ENCODE measurements at regions not wholly inside any gene's neighbourhood (a gene's known extent, or its start where the extent isn't known, plus 50 kb on each side); places are given as distances from the start of the nearest gene placed in this dataset.
"Not testable (repeated sequence)": the region's sequence is repeated elsewhere in the genome, so short reads cannot be mapped to it uniquely, and the experiment has no call there.

DNA sequence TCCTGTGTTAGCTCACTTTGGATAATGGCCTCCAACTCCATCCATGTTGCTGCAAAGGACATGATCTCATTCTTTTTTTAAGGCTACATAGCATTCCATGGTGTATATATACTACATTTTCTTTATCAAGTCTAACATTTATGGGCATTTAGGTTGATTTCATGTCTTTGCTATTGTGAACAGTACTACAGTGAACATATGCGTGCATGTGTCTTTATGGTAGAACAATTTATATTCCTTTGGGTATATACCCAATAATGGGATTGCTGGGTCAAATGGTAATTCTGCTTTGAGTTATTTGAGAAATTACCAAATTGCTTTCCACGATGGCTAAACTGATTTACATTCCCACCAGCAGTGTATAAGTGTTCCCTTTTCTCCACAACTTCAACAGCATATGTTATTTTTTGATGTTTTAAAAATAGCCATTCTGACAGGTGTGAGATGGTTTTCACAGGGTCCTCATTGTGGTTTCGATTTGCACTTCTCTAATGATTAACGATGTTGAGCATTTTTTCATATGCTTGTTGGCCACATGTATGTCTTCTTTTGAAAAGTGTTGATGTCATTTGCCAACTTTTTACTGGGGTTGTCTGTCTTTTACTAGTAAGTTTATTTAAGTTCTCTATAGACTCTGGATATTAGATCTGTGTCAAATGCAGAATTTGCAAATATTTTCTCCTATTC, 133.4 kb downstream of the MC4R start:
- H3K36me3 Mint-ChIP-seq, H3K27me3 Mint-ChIP-seq, H3K4me3 Mint-ChIP-seq, CTCF ChIA-PET, H3K27ac Mint-ChIP-seq, H3K9me3 Mint-ChIP-seq, H3K4me1 Mint-ChIP-seq, DNase-seq: not testable (repeated sequence)

- DNase-seq = no peak
- Mint-ChIP-seq H3K9me3 (no peaks in the 10 kb centered on the region), H3K27ac (no peak overlapping the region), H3K4me1 (no peaks in the 10 kb centered on the region), H3K4me3 (no peak overlapping the region), H3K36me3 (no peaks in the 10 kb centered on the region), H3K27me3 (no peaks in the 10 kb centered on the region)
- CTCF ChIA-PET = no interaction called here
These were observed 137.4 kb downstream of the MC4R start for GRCh38 chr18:60235164-60235563.

- no peaks in the 10 kb centered on the region for H3K36me3 Mint-ChIP-seq
- CTCF ChIA-PET = interaction anchor here (1.3 kb wide), 1 partner anchor 17 kb away, joined by 3 read pairs; no protein-coding TSS in a partner anchor
- H3K4me3 Mint-ChIP-seq = no peak overlapping the region
- H3K27me3 Mint-ChIP-seq = no peaks in the 10 kb centered on the region
- no peak for DNase-seq
- no peak overlapping the region for H3K27ac Mint-ChIP-seq
- peaks cover 5% of the 10 kb centered on the region for H3K9me3 Mint-ChIP-seq
- H3K4me1 Mint-ChIP-seq = no peaks in the 10 kb centered on the region
These were observed 140.0 kb downstream of the MC4R start for GRCh38 chr18:60232541-60232940.

GRCh38 chr18:60228609-60229595, 143.7 kb downstream of the MC4R start:
- Mint-ChIP-seq H3K36me3 (no peaks in the 10 kb centered on the region), H3K4me1 (no peaks in the 10 kb centered on the region), H3K27me3 (no peaks in the 10 kb centered on the region), H3K4me3 (no peak overlapping the region), H3K9me3 (peaks cover 15% of the 10 kb centered on the region), H3K27ac (no peak overlapping the region)
- CTCF ChIA-PET = no interaction called here
- DNase-seq = no peak

GRCh38 chr18:60215432-60215831, 157.1 kb downstream of the MC4R start:
- H3K36me3 Mint-ChIP-seq = no peaks in the 10 kb centered on the region
- H3K27ac Mint-ChIP-seq = no peak overlapping the region
- no peaks in the 10 kb centered on the region for H3K27me3 Mint-ChIP-seq
- no peaks in the 10 kb centered on the region for H3K9me3 Mint-ChIP-seq
- CTCF ChIA-PET = interaction anchor here (0.8 kb wide), 1 partner anchor 17 kb away, joined by 3 read pairs; no protein-coding TSS in a partner anchor
- no peaks in the 10 kb centered on the region for H3K4me1 Mint-ChIP-seq
- no peak for DNase-seq
- no peak overlapping the region for H3K4me3 Mint-ChIP-seq

GRCh38 chr18:60209042-60209441, 163.5 kb downstream of the MC4R start:
- H3K4me1 Mint-ChIP-seq = no peaks in the 10 kb centered on the region
- CTCF ChIA-PET = no interaction called here
- H3K27ac Mint-ChIP-seq = no peak overlapping the region
- no peak for DNase-seq
- H3K4me3 Mint-ChIP-seq = no peak overlapping the region
- no peaks in the 10 kb centered on the region for H3K9me3 Mint-ChIP-seq
- H3K36me3 Mint-ChIP-seq = no peaks in the 10 kb centered on the region
- H3K27me3 Mint-ChIP-seq = no peaks in the 10 kb centered on the region

DNA sequence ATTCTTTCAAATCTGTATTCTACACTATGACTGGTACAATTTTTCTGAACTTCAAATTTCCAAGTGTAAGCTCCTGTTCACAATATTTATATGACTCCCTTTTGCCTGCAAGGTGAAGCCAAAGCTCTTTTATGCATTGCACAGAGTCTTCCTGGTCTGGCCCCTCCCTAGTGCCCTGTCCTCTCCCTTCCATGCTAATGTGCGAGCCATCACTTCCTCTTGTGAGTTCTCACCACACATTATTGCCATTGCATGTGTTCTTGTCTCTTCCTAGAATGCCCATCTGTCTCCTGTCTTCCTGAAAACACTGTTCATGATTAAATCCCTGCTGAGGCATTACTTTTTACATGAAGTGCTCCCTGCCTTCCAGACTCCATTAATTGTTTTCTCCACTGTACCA, 169.9 kb downstream of the MC4R start:
- Mint-ChIP-seq H3K4me1 (no peaks in the 10 kb centered on the region), H3K27ac (no peak overlapping the region), H3K27me3 (no peaks in the 10 kb centered on the region), H3K4me3 (no peak overlapping the region), H3K9me3 (no peaks in the 10 kb centered on the region), H3K36me3 (no peaks in the 10 kb centered on the region)
- CTCF ChIA-PET = no interaction called here
- DNase-seq = no peak

GRCh38 chr18:60200558-60200957, 172.0 kb downstream of the MC4R start:
- no peak overlapping the region for H3K27ac Mint-ChIP-seq
- CTCF ChIA-PET = no interaction called here

GRCh38 chr18:60199505-60199904, 173.1 kb downstream of the MC4R start:
- Mint-ChIP-seq H3K9me3 (no peaks in the 10 kb centered on the region), H3K4me1 (no peaks in the 10 kb centered on the region), H3K4me3 (no peak overlapping the region), H3K27me3 (no peaks in the 10 kb centered on the region), H3K27ac (no peak overlapping the region), H3K36me3 (no peaks in the 10 kb centered on the region)
- CTCF ChIA-PET = no interaction called here
- DNase-seq = no peak

More at GRCh38 chr18:60200558-60200957, 172.0 kb downstream of the MC4R start:
- no peaks in the 10 kb centered on the region for H3K4me1 Mint-ChIP-seq
- no peak overlapping the region for H3K4me3 Mint-ChIP-seq
- no peaks in the 10 kb centered on the region for H3K27me3 Mint-ChIP-seq
- no peaks in the 10 kb centered on the region for H3K36me3 Mint-ChIP-seq
- DNase-seq = no peak
- no peaks in the 10 kb centered on the region for H3K9me3 Mint-ChIP-seq

DNA sequence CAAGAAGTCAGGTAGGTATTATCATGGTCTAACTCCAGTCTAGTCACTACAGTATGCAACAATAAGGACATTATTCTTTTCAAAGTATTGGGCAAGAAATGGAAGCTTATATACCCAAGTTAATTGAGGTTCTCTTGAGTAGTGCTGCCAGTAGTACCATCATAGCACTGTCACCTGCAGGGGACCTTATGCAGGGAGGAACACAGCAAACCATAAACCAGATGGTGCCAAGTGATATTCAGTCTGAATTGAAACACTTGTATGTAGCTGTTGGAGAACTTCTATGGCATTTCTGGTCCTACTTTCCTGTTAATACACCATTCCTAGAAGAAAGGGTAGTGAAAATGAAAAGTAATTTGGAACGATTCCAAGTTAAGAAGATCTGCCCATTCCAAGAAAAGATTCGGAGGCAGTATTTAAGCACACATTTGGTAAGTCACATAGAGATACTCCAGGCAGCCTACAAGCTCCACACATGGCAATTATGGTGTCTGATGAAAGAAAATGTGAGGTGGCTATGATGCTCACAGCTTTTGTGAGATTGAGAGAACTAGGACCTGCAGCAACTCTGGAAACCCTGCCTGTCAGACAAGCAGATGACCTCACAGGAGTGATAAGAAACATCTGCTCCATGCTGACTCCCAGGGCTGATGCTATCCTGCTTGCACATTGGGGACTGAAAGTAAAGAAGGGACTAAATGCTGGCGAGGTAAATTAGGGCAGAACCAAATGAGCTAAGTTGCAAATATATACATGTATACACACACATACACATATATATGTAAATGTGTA, 174.7 kb downstream of the MC4R start:
- Mint-ChIP-seq H3K4me3 (no peak overlapping the region), H3K27me3 (no peaks in the 10 kb centered on the region), H3K27ac (no peak overlapping the region), H3K36me3 (no peaks in the 10 kb centered on the region), H3K9me3 (no peaks in the 10 kb centered on the region), H3K4me1 (no peaks in the 10 kb centered on the region)
- CTCF ChIA-PET = no interaction called here
- no peak for DNase-seq

GRCh38 chr18:60196836-60197606, 175.6 kb downstream of the MC4R start:
- H3K27ac Mint-ChIP-seq = no peak overlapping the region
- H3K36me3 Mint-ChIP-seq = no peaks in the 10 kb centered on the region
- H3K4me3 Mint-ChIP-seq = no peak overlapping the region
- CTCF ChIA-PET = interaction anchor here (0.8 kb wide), 1 partner anchor 374 kb away, joined by 3 read pairs; no protein-coding TSS in a partner anchor
- H3K9me3 Mint-ChIP-seq = no peaks in the 10 kb centered on the region
- no peaks in the 10 kb centered on the region for H3K4me1 Mint-ChIP-seq
- DNase-seq = no peak
- no peaks in the 10 kb centered on the region for H3K27me3 Mint-ChIP-seq

GRCh38 chr18:60193780-60194179, 178.8 kb downstream of the MC4R start:
- no peak for DNase-seq
- Mint-ChIP-seq H3K4me1 (no peaks in the 10 kb centered on the region), H3K4me3 (no peak overlapping the region), H3K27me3 (no peaks in the 10 kb centered on the region), H3K36me3 (no peaks in the 10 kb centered on the region), H3K27ac (no peak overlapping the region), H3K9me3 (no peaks in the 10 kb centered on the region)
- CTCF ChIA-PET = no interaction called here

DNA sequence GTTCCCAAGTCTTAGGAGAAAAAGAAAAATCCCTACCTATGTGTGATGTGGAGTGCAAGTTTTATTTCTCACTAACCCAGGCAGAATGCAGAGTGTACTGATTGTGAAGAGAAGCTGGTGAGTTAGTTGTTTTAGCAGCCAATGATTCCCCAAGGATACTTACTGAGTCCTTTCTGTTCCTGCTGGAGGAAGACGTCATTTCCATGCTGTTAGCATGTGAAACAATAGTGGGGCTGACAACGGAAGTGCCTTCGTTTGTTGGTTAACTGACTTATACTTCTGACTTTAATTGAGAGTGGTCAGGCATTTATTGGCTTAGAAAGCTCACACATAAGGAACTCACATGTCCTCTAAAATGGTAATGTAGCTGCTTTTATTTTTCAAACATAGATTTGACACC, 180.6 kb downstream of the MC4R start:
- Mint-ChIP-seq H3K27me3 (no peaks in the 10 kb centered on the region), H3K27ac (no peak overlapping the region), H3K4me3 (no peak overlapping the region), H3K9me3 (no peaks in the 10 kb centered on the region), H3K4me1 (no peaks in the 10 kb centered on the region), H3K36me3 (no peaks in the 10 kb centered on the region)
- no peak for DNase-seq
- CTCF ChIA-PET = no interaction called here

- no peaks in the 10 kb centered on the region for H3K27me3 Mint-ChIP-seq
- no peak overlapping the region for H3K27ac Mint-ChIP-seq
- DNase-seq = no peak
- CTCF ChIA-PET = no interaction called here
- no peaks in the 10 kb centered on the region for H3K9me3 Mint-ChIP-seq
- no peaks in the 10 kb centered on the region for H3K4me1 Mint-ChIP-seq
- no peak overlapping the region for H3K4me3 Mint-ChIP-seq
- no peaks in the 10 kb centered on the region for H3K36me3 Mint-ChIP-seq
These were observed 182.7 kb downstream of the MC4R start for GRCh38 chr18:60189856-60190255.
